SK-N-SH treated with all-trans-retinoic acid at 6 μM for 48 hours (cell line): ENCODE measurements at regions not wholly inside any gene's neighbourhood (a gene's known extent, or its start where the extent isn't known, plus 50 kb on each side); places are given as distances from the start of the nearest gene placed in this dataset.

ENCODE experiments used
- ATAC-seq: fragments of 200-7000 bp; cut with Tn5 transposase; 3 replicates; pipeline ENCODE4 v1.9.1; 2020; ENCODE audit warnings: mild to moderate bottlenecking, moderate library complexity
- ARNTL ChIP-seq: fragments of 450-650 bp; formaldehyde crosslinking; IDR thresholded peaks from 2 replicates; pipeline ENCODE4 v1.5.0; 2020; ENCODE audit warnings: low read depth, mild to moderate bottlenecking, moderate library complexity, borderline replicate concordance
- BACH2 ChIP-seq: fragments of 250-450 bp; sonication (Bioruptor Pico); IDR thresholded peaks from 2 replicates; pipeline ENCODE4 v1.9.0; 2021; ENCODE audit warnings: mild to moderate bottlenecking, borderline replicate concordance
- CSDC2 ChIP-seq: fragments of 250-450 bp; sonication (Bioruptor Pico); IDR thresholded peaks from 2 replicates; pipeline ENCODE4 v1.5.0; 2020; ENCODE audit warnings: mild to moderate bottlenecking, moderate library complexity
- CSRNP3 ChIP-seq: fragments of 250-450 bp; sonication (Bioruptor Pico); IDR thresholded peaks from 2 replicates; pipeline ENCODE4 v1.5.1; 2021; ENCODE audit warnings: mild to moderate bottlenecking, moderate library complexity
- ESRRG ChIP-seq: fragments of 250-450 bp; sonication (Bioruptor Pico); IDR thresholded peaks from 2 replicates; pipeline ENCODE4 v1.6.1; 2021; ENCODE audit warnings: mild to moderate bottlenecking
- GLIS3 ChIP-seq: fragments of 250-450 bp; sonication (Bioruptor Pico); IDR thresholded peaks from 2 replicates; pipeline ENCODE4 v1.5.0; 2020; ENCODE audit warnings: mild to moderate bottlenecking, moderate library complexity
- ISL1 ChIP-seq: fragments of 250-450 bp; sonication (Bioruptor Pico); IDR thresholded peaks from 2 replicates; pipeline ENCODE4 v2.1.2; 2022; ENCODE audit warnings: mild to moderate bottlenecking, moderate library complexity
- OSR1 ChIP-seq: fragments of 250-450 bp; sonication (Bioruptor Pico); IDR thresholded peaks from 2 replicates; pipeline ENCODE4 v1.8.0; 2022; ENCODE audit warnings: moderate library complexity, mild to moderate bottlenecking, inconsistent platforms
- PATZ1 ChIP-seq: fragments of 250-450 bp; sonication (Bioruptor Pico); IDR thresholded peaks from 2 replicates; pipeline ENCODE4 v1.8.0; 2020; ENCODE audit warnings: mild to moderate bottlenecking, moderate library complexity, borderline replicate concordance
- POU6F1 ChIP-seq: fragments of 250-450 bp; sonication (Bioruptor Pico); IDR thresholded peaks from 2 replicates; pipeline ENCODE4 v1.8.0; 2021; ENCODE audit warnings: low read depth, mild to moderate bottlenecking, moderate library complexity, borderline replicate concordance
- PPARA ChIP-seq: fragments of 250-450 bp; sonication (Bioruptor Pico); IDR thresholded peaks from 2 replicates; pipeline ENCODE4 v1.5.0; 2020; ENCODE audit warnings: mild to moderate bottlenecking, borderline replicate concordance
- RARB ChIP-seq: fragments of 250-450 bp; sonication (Bioruptor Pico); IDR thresholded peaks from 2 replicates; pipeline ENCODE4 v1.8.0; 2021; ENCODE audit warnings: mild to moderate bottlenecking, moderate library complexity
- SNAI2 ChIP-seq: fragments of 250-450 bp; sonication (Bioruptor Pico); IDR thresholded peaks from 2 replicates; pipeline ENCODE4 v1.5.0; 2020; ENCODE audit warnings: mild to moderate bottlenecking, moderate library complexity
- TCF4 ChIP-seq: fragments of 250-450 bp; sonication (Bioruptor Pico); IDR thresholded peaks from 2 replicates; pipeline ENCODE4 v1.8.0; 2021; ENCODE audit warnings: mild to moderate bottlenecking, moderate library complexity, borderline replicate concordance
- TOX ChIP-seq: fragments of 250-450 bp; sonication (Bioruptor Pico); IDR thresholded peaks from 2 replicates; pipeline ENCODE4 v1.8.0; 2021; ENCODE audit warnings: mild to moderate bottlenecking, moderate library complexity, borderline replicate concordance
- TSHZ2 ChIP-seq: fragments of 250-450 bp; sonication (Bioruptor Pico); IDR thresholded peaks from 2 replicates; pipeline ENCODE4 v1.5.0; 2020; ENCODE audit warnings: mild to moderate bottlenecking, moderate library complexity
- ZFP3 ChIP-seq: fragments of 250-450 bp; sonication (Bioruptor Pico); IDR thresholded peaks from 2 replicates; pipeline ENCODE4 v1.5.0; 2020; ENCODE audit warnings: mild to moderate bottlenecking, moderate library complexity
- ZFP30 ChIP-seq: fragments of 450-650 bp; formaldehyde crosslinking; IDR thresholded peaks from 2 replicates; pipeline ENCODE4 v1.5.0; 2022; ENCODE audit warnings: mild to moderate bottlenecking, moderate library complexity
- ZNF565 ChIP-seq: fragments of 450-650 bp; formaldehyde crosslinking; conservative IDR thresholded peaks from 2 replicates; pipeline ENCODE4 v1.5.0; 2020; ENCODE audit warnings: low read depth, mild to moderate bottlenecking, moderate library complexity
- ZNF70 ChIP-seq: fragments of 450-650 bp; formaldehyde crosslinking; IDR thresholded peaks from 2 replicates; pipeline ENCODE4 v1.5.0; 2020; ENCODE audit warnings: mild to moderate bottlenecking, moderate library complexity
- ZNF8 ChIP-seq: fragments of 450-650 bp; formaldehyde crosslinking; IDR thresholded peaks from 2 replicates; pipeline ENCODE4 v1.5.0; 2020; ENCODE audit warnings: mild to moderate bottlenecking, moderate library complexity

GRCh38 chr13:105936816-105937215 lies 598.6 kb downstream of the EFNB2 start:
- no peak for ATAC-seq
- TF ChIP-seq OSR1 (CRISPR knock-in tag) (no peak), PATZ1 (CRISPR knock-in tag) (no peak), CSDC2 (CRISPR knock-in tag) (no peak), ZNF70 (no peak), BACH2 (no peak), ZNF565 (CRISPR knock-in tag) (no peak), ZFP30 (CRISPR knock-in tag) (no peak), SNAI2 (CRISPR knock-in tag) (no peak), TSHZ2 (CRISPR knock-in tag) (no peak), TOX (CRISPR knock-in tag) (no peak), POU6F1 (CRISPR knock-in tag) (no peak), GLIS3 (CRISPR knock-in tag) (no peak), RARB (no peak), CSRNP3 (CRISPR knock-in tag) (no peak)

- TF ChIP-seq POU6F1 (CRISPR knock-in tag), result no peak
- no peak for TF ChIP-seq TCF4 (CRISPR knock-in tag)
- no peak for TF ChIP-seq ARNTL (CRISPR knock-in tag)
- no peak for TF ChIP-seq ZFP30 (CRISPR knock-in tag)
- no peak for TF ChIP-seq ZNF565 (CRISPR knock-in tag)
- TF ChIP-seq PATZ1 (CRISPR knock-in tag), result no peak
- no peak for TF ChIP-seq ZNF8 (CRISPR knock-in tag)
- TF ChIP-seq, all 23 proteins: peak for 0
- no peak for ATAC-seq
Observed at GRCh38 chr13:105929505-105929904, 606.0 kb downstream of the EFNB2 start.

- no peak for ATAC-seq
- TF ChIP-seq TCF4 (CRISPR knock-in tag) (no peak), GLIS3 (CRISPR knock-in tag) (no peak), ZFP3 (CRISPR knock-in tag) (no peak), CSRNP3 (CRISPR knock-in tag) (no peak), ZNF8 (CRISPR knock-in tag) (no peak), PPARA (CRISPR knock-in tag) (no peak), ARNTL (CRISPR knock-in tag) (no peak), OSR1 (CRISPR knock-in tag) (no peak), SNAI2 (CRISPR knock-in tag) (no peak), BACH2 (no peak), ISL1 (CRISPR knock-in tag) (no peak), ESRRG (CRISPR knock-in tag) (no peak), POU6F1 (CRISPR knock-in tag) (no peak)
Observed at GRCh38 chr13:105928901-105929300, 606.6 kb downstream of the EFNB2 start.
